HEK293 (cell line): ENCODE measurements at regions not wholly inside any gene's neighbourhood (a gene's known extent, or its start where the extent isn't known, plus 50 kb on each side); places are given as distances from the start of the nearest gene placed in this dataset.

Experiments
- CTCF ChIA-PET: fragments of 350-600 bp; formaldehyde crosslinking; extraction: SDS; loops from one replicate; lab custom pipeline; 2021; ENCODE audit warnings: antibody characterized with exemption; lab: Yijun Ruan, JAX
- POLR2A ChIA-PET: fragments of 300-600 bp; formaldehyde crosslinking; extraction: SDS; loops from one replicate; lab custom pipeline; 2020; ENCODE audit warnings: antibody characterized with exemption, inconsistent platforms; lab: Yijun Ruan, JAX
- H3K27ac ChIP-seq: fragments of 200-500 bp; sonication (Bioruptor generic); 2 replicates; pipeline ENCODE4 v1.5.1; 2014; ENCODE audit warnings: low read depth, low read length, control low read depth, inconsistent platforms; ENCODE audit errors: extremely low read depth
- H3K36me3 ChIP-seq, 2 experiments: fragments of 200-500 bp in 1 of 2; sonication (Bioruptor generic) in 1 of 2; 1 replicate in 1 of 2; 2 replicates in 1 of 2; pipeline ENCODE4 v1.5.1; 2014 to 2017; ENCODE audit warnings: inconsistent platforms in 2 of 2, low read length in 2 of 2; ENCODE audit not compliant: control insufficient read depth in 2 of 2, insufficient read depth in 1 of 2
- H3K4me1 ChIP-seq: fragments of 200-500 bp; sonication (Bioruptor generic); 2 replicates; pipeline ENCODE4 v1.5.1; 2014; ENCODE audit warnings: mild to moderate bottlenecking, low read length, inconsistent platforms; ENCODE audit not compliant: control insufficient read depth, insufficient read depth
- H3K4me3 ChIP-seq: 2 replicates; pipeline ENCODE4 v1.5.1; 2011; ENCODE audit warnings: low read depth, mild to moderate bottlenecking, control low read depth, low read length, moderate library complexity
- H3K9me3 ChIP-seq: fragments of 200-500 bp; sonication (Bioruptor generic); 2 replicates; pipeline ENCODE4 v1.5.1; 2014; ENCODE audit warnings: low read depth, low read length, inconsistent platforms; ENCODE audit not compliant: control insufficient read depth, insufficient read depth
- GLI4 ChIP-seq: fragments of 450-650 bp; formaldehyde crosslinking; IDR thresholded peaks from 2 replicates; pipeline ENCODE4 v1.5.1; 2016; ENCODE audit warnings: missing biosample characterization, missing genetic modification characterization
- MZF1 ChIP-seq: fragments of 450-650 bp; formaldehyde crosslinking; IDR thresholded peaks from 2 replicates; pipeline ENCODE4 v1.5.1; 2017; ENCODE audit warnings: missing biosample characterization, missing genetic modification characterization, borderline replicate concordance
- ZBTB21 ChIP-seq: fragments of 450-650 bp; formaldehyde crosslinking; IDR thresholded peaks from 2 replicates; pipeline ENCODE4 v1.5.1; 2017; ENCODE audit warnings: missing biosample characterization, missing genetic modification characterization
- ZBTB8A ChIP-seq: fragments of 450-650 bp; formaldehyde crosslinking; IDR thresholded peaks from 2 replicates; pipeline ENCODE4 v1.5.1; 2016; ENCODE audit warnings: missing biosample characterization, missing genetic modification characterization
- ZFP41 ChIP-seq: fragments of 450-650 bp; formaldehyde crosslinking; IDR thresholded peaks from 2 replicates; pipeline ENCODE4 v1.5.1; 2016; ENCODE audit warnings: missing biosample characterization, missing genetic modification characterization, borderline replicate concordance
- ZNF146 ChIP-seq: fragments of 450-650 bp; formaldehyde crosslinking; IDR thresholded peaks from 2 replicates; pipeline ENCODE4 v1.5.1; 2016; ENCODE audit warnings: missing biosample characterization, missing genetic modification characterization
- ZNF202 ChIP-seq: fragments of 450-650 bp; formaldehyde crosslinking; IDR thresholded peaks from 2 replicates; pipeline ENCODE4 v1.5.1; 2016; ENCODE audit warnings: missing biosample characterization, missing genetic modification characterization, borderline replicate concordance
- ZNF248 ChIP-seq: fragments of 450-650 bp; formaldehyde crosslinking; IDR thresholded peaks from 2 replicates; pipeline ENCODE4 v1.5.1; 2017; ENCODE audit warnings: missing biosample characterization, missing genetic modification characterization
- ZNF600 ChIP-seq: fragments of 450-650 bp; formaldehyde crosslinking; IDR thresholded peaks from 2 replicates; pipeline ENCODE4 v1.5.1; 2016; ENCODE audit warnings: missing biosample characterization, missing genetic modification characterization
- ZNF610 ChIP-seq: fragments of 450-650 bp; formaldehyde crosslinking; IDR thresholded peaks from 2 replicates; pipeline ENCODE4 v1.5.1; 2016; ENCODE audit warnings: missing biosample characterization, missing genetic modification characterization, borderline replicate concordance
- ZNF626 ChIP-seq: fragments of 450-650 bp; sonication (Bioruptor Pico); formaldehyde crosslinking; IDR thresholded peaks from 2 replicates; pipeline ENCODE4 v1.5.1; 2018; ENCODE audit warnings: missing biosample characterization, missing genetic modification characterization, inconsistent platforms
- ZNF76 ChIP-seq: fragments of 450-650 bp; formaldehyde crosslinking; IDR thresholded peaks from 2 replicates; pipeline ENCODE4; 2016; ENCODE audit warnings: low read depth, missing biosample characterization, missing genetic modification characterization, borderline replicate concordance
- ZNF791 ChIP-seq: fragments of 450-650 bp; formaldehyde crosslinking; IDR thresholded peaks from 2 replicates; pipeline ENCODE4 v1.5.1; 2016; ENCODE audit warnings: missing biosample characterization, missing genetic modification characterization
- ZNF830 ChIP-seq: fragments of 450-650 bp; IDR thresholded peaks from 2 replicates; pipeline ENCODE4 v1.5.0; 2018; ENCODE audit warnings: missing biosample characterization, missing genetic modification characterization, low read depth, mild to moderate bottlenecking, moderate library complexity
- ZNF837 ChIP-seq: fragments of 450-650 bp; formaldehyde crosslinking; IDR thresholded peaks from 2 replicates; pipeline ENCODE4 v1.5.1; 2016; ENCODE audit warnings: missing biosample characterization, missing genetic modification characterization
- TF ChIP-seq, protein P1 (sequence below): fragments of 450-650 bp; formaldehyde crosslinking; IDR thresholded peaks from 2 replicates; pipeline ENCODE4 v1.5.1; 2016; ENCODE audit warnings: missing biosample characterization, missing genetic modification characterization, borderline replicate concordance
- TF ChIP-seq, protein P2 (sequence below): fragments of 450-650 bp; formaldehyde crosslinking; IDR thresholded peaks from 2 replicates; pipeline ENCODE4 v1.5.1; 2016; ENCODE audit warnings: missing biosample characterization, missing genetic modification characterization

DNA sequence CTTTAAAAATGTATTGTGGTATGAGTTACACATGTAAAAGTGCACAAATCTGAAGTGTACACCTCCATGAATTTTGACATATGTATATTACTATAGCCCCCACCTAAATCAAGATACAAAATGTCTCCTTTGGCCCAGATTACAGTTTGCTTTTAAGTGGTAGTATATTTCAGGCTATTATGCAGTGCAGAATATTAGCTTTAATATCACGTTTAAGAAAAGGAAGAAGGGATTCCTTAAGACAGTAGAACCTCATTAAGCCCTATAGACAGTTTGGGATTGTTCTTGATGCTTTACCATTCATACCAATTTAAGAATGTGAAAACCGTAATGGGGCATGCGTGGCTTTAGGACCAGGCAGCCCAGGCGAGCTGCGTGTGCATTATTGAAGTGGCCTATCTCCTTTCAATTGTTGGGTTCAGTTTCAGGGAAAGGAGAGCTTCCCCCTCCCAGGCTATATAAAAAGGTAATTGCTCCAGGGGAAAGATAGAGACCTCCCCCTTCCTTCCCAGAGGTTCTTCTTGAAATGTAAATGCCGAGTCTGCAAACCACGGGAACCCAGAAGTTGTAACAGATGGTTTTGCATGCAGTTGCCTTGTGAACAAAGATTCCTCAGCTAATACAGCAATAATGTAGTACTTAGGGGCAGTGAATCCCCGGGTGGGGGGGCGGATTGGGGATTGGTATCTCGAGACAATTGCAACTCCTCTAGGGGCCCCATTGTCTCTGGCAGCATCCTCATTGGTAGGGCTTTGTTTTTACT, 106.1 kb downstream of the UCHL1 start:
- H3K9me3 ChIP-seq, result no peaks in the 10 kb centered on the region
- H3K4me1 ChIP-seq, result no peaks in the 10 kb centered on the region
- no peak overlapping the region for H3K4me3 ChIP-seq
- no peak for TF ChIP-seq GLI4 (tag by site-specific recombination)
- TF ChIP-seq ZBTB8A (tag by site-specific recombination), result no peak
- TF ChIP-seq, protein P1, sequence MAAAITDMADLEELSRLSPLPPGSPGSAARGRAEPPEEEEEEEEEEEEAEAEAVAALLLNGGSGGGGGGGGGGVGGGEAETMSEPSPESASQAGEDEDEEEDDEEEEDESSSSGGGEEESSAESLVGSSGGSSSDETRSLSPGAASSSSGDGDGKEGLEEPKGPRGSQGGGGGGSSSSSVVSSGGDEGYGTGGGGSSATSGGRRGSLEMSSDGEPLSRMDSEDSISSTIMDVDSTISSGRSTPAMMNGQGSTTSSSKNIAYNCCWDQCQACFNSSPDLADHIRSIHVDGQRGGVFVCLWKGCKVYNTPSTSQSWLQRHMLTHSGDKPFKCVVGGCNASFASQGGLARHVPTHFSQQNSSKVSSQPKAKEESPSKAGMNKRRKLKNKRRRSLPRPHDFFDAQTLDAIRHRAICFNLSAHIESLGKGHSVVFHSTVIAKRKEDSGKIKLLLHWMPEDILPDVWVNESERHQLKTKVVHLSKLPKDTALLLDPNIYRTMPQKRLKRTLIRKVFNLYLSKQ (tag by site-specific recombination), result no peak
- peak; percentile 77; the same call in 1 of the 2 replicates for TF ChIP-seq MZF1 (tag by site-specific recombination)
- no peak overlapping the region for H3K27ac ChIP-seq
- ChIA-PET POLR2A (no interaction called here), CTCF (interaction anchor here (0.7 kb wide), 1 partner anchor 45 kb away, joined by 3 read pairs; no protein-coding TSS in a partner anchor)
- no peaks in the 10 kb centered on the region for H3K36me3 ChIP-seq

DNA sequence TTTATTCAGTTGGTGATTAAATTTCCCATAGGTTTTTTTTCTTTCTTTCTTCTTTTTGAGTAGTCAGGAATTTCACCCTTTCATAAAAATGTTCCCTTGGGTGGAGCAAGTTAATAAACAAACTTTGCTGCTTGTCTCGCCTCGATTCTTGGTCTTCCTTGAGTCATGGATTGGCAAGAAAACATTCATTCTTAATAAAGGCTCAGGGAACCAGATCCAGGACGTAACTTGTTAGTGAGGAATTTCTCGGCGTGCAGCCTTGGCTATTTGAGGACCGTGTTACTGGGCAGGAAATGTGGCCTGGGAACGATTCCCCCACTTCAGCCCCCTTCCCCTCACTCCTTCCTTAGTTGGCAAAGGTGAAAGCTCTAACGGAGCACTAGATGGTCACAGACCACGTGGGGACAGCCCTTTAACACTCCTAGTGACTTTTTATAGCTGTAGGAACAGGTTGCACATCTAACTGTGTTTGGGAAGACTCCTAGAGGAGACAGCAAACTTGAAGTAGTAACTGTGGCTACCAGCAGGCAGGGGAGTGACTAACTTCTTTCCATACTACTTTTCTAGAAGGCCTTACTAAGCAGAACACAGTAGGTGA, 106.8 kb downstream of the UCHL1 start:
- H3K27ac ChIP-seq, result no peak overlapping the region
- no peaks in the 10 kb centered on the region for H3K4me1 ChIP-seq
- H3K4me3 ChIP-seq, result no peak overlapping the region
- no peaks in the 10 kb centered on the region for H3K36me3 ChIP-seq
- ChIA-PET CTCF (interaction anchor here (0.5 to 0.7 kb wide), 2 partner anchors 46 to 456 kb away, joined by 3 read pairs; no protein-coding TSS in a partner anchor), POLR2A (no interaction called here)
- no peaks in the 10 kb centered on the region for H3K9me3 ChIP-seq
- no peak for TF ChIP-seq ZNF837
- TF ChIP-seq ZBTB21 (tag by site-specific recombination), result no peak
- no peak for TF ChIP-seq ZNF626
- TF ChIP-seq ZNF248, result no peak
- TF ChIP-seq ZNF600 (tag by site-specific recombination), result no peak
- TF ChIP-seq ZNF610 (tag by site-specific recombination), result no peak
- no peak for TF ChIP-seq ZNF830
- no peak for TF ChIP-seq ZFP41 (tag by site-specific recombination)
- no peak for TF ChIP-seq ZNF76 (tag by site-specific recombination)
- no peak for TF ChIP-seq ZNF791
- TF ChIP-seq ZNF202 (tag by site-specific recombination), result no peak
- TF ChIP-seq ZNF146, result no peak
- TF ChIP-seq, protein P2, sequence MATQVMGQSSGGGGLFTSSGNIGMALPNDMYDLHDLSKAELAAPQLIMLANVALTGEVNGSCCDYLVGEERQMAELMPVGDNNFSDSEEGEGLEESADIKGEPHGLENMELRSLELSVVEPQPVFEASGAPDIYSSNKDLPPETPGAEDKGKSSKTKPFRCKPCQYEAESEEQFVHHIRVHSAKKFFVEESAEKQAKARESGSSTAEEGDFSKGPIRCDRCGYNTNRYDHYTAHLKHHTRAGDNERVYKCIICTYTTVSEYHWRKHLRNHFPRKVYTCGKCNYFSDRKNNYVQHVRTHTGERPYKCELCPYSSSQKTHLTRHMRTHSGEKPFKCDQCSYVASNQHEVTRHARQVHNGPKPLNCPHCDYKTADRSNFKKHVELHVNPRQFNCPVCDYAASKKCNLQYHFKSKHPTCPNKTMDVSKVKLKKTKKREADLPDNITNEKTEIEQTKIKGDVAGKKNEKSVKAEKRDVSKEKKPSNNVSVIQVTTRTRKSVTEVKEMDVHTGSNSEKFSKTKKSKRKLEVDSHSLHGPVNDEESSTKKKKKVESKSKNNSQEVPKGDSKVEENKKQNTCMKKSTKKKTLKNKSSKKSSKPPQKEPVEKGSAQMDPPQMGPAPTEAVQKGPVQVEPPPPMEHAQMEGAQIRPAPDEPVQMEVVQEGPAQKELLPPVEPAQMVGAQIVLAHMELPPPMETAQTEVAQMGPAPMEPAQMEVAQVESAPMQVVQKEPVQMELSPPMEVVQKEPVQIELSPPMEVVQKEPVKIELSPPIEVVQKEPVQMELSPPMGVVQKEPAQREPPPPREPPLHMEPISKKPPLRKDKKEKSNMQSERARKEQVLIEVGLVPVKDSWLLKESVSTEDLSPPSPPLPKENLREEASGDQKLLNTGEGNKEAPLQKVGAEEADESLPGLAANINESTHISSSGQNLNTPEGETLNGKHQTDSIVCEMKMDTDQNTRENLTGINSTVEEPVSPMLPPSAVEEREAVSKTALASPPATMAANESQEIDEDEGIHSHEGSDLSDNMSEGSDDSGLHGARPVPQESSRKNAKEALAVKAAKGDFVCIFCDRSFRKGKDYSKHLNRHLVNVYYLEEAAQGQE (tag by site-specific recombination), result no peak
- TF ChIP-seq GLI4 (tag by site-specific recombination), result no peak
